Astrocyte (in vitro differentiated cells and primary cell): ENCODE measurements at regions not wholly inside any gene's neighbourhood (a gene's known extent, or its start where the extent isn't known, plus 50 kb on each side); places are given as distances from the start of the nearest gene placed in this dataset.

Source experiments
- DNase-seq: peaks from one replicate; pipeline ENCODE4 v3.0.0-alpha.2; 2010; ENCODE audit warnings: low read depth
- FAIRE-seq: peaks from 2 replicates; lab custom pipeline; 2011; peaks lifted over from hg19 to GRCh38; lab: Jason Lieb, UNC
- H2AFZ ChIP-seq: 2 replicates; pipeline ENCODE4 v1.6.0; 2012; ENCODE audit warnings: low read depth, low read length, inconsistent platforms
- H3K27ac ChIP-seq: 2 replicates; pipeline ENCODE4 v1.5.1; 2011; ENCODE audit warnings: low read depth, low read length, inconsistent platforms
- H3K27me3 ChIP-seq: 2 replicates; pipeline ENCODE4 v1.6.0; 2011; ENCODE audit warnings: low read length, inconsistent platforms; ENCODE audit not compliant: insufficient read depth
- H3K36me3 ChIP-seq: 2 replicates; pipeline ENCODE4 v1.5.1; 2011; ENCODE audit warnings: low read length, inconsistent platforms; ENCODE audit not compliant: insufficient read depth
- H3K4me1 ChIP-seq: 2 replicates; pipeline ENCODE4 v1.5.1; 2011; ENCODE audit warnings: low read length, inconsistent platforms; ENCODE audit not compliant: insufficient read depth
- H3K4me2 ChIP-seq: 2 replicates; pipeline ENCODE4 v1.6.0; 2012; ENCODE audit warnings: low read length, inconsistent platforms
- H3K4me3 ChIP-seq: 2 replicates; pipeline ENCODE4 v1.5.1; 2011; ENCODE audit warnings: low read depth, mild to moderate bottlenecking, low read length, inconsistent platforms; ENCODE audit not compliant: insufficient read depth
- H3K79me2 ChIP-seq: 2 replicates; pipeline ENCODE4 v1.6.0; 2012; ENCODE audit warnings: mild to moderate bottlenecking, low read length, inconsistent platforms; ENCODE audit not compliant: insufficient read depth
- H3K9ac ChIP-seq: 2 replicates; pipeline ENCODE4 v1.6.0; 2012; ENCODE audit warnings: mild to moderate bottlenecking, low read length, inconsistent platforms
- H3K9me3 ChIP-seq: 2 replicates; pipeline ENCODE4 v1.5.1; 2012; ENCODE audit warnings: low read depth, mild to moderate bottlenecking, low read length, inconsistent platforms; ENCODE audit not compliant: insufficient read depth
- H4K20me1 ChIP-seq: 2 replicates; pipeline ENCODE4 v1.6.0; 2012; ENCODE audit warnings: low read length, inconsistent platforms; ENCODE audit not compliant: insufficient read depth
- H3K27ac Mint-ChIP-seq: one replicate; pipeline ENCODE4 v1.8.0; 2021; ENCODE audit warnings: mild to moderate bottlenecking, mixed read lengths; ENCODE audit not compliant: unreplicated experiment
- H3K27me3 Mint-ChIP-seq: one replicate; pipeline ENCODE4 v1.8.0; 2021; ENCODE audit warnings: low read depth, mixed read lengths; ENCODE audit not compliant: unreplicated experiment
- H3K36me3 Mint-ChIP-seq: one replicate; pipeline ENCODE4 v1.8.0; 2021; ENCODE audit warnings: low read depth, mixed read lengths; ENCODE audit not compliant: unreplicated experiment
- H3K4me1 Mint-ChIP-seq: one replicate; pipeline ENCODE4 v1.8.0; 2021; ENCODE audit warnings: low read depth, mixed read lengths; ENCODE audit not compliant: unreplicated experiment
- H3K4me3 Mint-ChIP-seq: one replicate; pipeline ENCODE4 v1.8.0; 2021; ENCODE audit warnings: mild to moderate bottlenecking, moderate library complexity, mixed read lengths; ENCODE audit not compliant: unreplicated experiment
- H3K9me3 Mint-ChIP-seq: one replicate; pipeline ENCODE4 v1.8.0; 2021; ENCODE audit warnings: mild to moderate bottlenecking, mixed read lengths; ENCODE audit not compliant: unreplicated experiment
- EZH2 ChIP-seq: IDR thresholded peaks from 2 replicates; pipeline ENCODE4 v1.6.1; 2012; ENCODE audit warnings: mild to moderate bottlenecking, low read length, inconsistent platforms; ENCODE audit not compliant: insufficient read depth
- TF ChIP-seq, protein P1 (sequence below): IDR thresholded peaks from 2 replicates; pipeline ENCODE4 v1.5.1; 2011; ENCODE audit warnings: low read depth, mild to moderate bottlenecking, inconsistent platforms, low read length, moderate library complexity; ENCODE audit not compliant: insufficient read depth

DNA sequence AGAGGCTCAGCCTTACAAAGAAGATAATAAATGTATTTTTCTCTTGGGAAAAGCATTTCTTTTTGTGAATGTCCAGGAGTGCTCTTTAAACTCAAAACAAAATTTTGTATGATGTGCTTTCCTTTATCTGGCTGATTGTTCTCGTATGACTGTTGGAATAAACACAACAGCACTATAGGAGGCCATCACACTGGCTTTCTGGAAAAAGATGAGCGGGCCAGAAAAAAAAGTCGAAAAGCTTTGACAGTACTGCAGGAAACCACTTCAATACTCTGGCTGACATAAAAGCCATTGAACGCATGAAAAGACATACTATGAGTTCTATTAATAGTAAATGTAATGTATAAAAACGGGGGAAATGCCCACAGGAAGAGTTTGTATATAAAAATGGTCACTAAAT lies 64.7 kb upstream of the CTSO start:
- Histone ChIP-seq H3K9me3 (no peaks in the 10 kb centered on the region), H3K4me1 (no peaks in the 10 kb centered on the region), H3K79me2 (no peaks in the 10 kb centered on the region), H2AFZ (no peak overlapping the region), H3K9ac (no peak overlapping the region), H3K4me3 (no peak overlapping the region), H3K4me2 (no peak overlapping the region), H3K27ac (no peak overlapping the region), H4K20me1 (no peaks in the 10 kb centered on the region), H3K36me3 (no peaks in the 10 kb centered on the region), H3K27me3 (no peaks in the 10 kb centered on the region)
- FAIRE-seq, result no peak
- Mint-ChIP-seq H3K4me3 (no peak overlapping the region), H3K36me3 (no peaks in the 10 kb centered on the region), H3K9me3 (peaks cover 3% of the 10 kb centered on the region), H3K27me3 (peaks cover 3% of the 10 kb centered on the region), H3K4me1 (no peaks in the 10 kb centered on the region), H3K27ac (no peak overlapping the region)
- no peak for DNase-seq
- TF ChIP-seq, protein P1, sequence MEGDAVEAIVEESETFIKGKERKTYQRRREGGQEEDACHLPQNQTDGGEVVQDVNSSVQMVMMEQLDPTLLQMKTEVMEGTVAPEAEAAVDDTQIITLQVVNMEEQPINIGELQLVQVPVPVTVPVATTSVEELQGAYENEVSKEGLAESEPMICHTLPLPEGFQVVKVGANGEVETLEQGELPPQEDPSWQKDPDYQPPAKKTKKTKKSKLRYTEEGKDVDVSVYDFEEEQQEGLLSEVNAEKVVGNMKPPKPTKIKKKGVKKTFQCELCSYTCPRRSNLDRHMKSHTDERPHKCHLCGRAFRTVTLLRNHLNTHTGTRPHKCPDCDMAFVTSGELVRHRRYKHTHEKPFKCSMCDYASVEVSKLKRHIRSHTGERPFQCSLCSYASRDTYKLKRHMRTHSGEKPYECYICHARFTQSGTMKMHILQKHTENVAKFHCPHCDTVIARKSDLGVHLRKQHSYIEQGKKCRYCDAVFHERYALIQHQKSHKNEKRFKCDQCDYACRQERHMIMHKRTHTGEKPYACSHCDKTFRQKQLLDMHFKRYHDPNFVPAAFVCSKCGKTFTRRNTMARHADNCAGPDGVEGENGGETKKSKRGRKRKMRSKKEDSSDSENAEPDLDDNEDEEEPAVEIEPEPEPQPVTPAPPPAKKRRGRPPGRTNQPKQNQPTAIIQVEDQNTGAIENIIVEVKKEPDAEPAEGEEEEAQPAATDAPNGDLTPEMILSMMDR, result no peak
- TF ChIP-seq EZH2, result no peak

DNA sequence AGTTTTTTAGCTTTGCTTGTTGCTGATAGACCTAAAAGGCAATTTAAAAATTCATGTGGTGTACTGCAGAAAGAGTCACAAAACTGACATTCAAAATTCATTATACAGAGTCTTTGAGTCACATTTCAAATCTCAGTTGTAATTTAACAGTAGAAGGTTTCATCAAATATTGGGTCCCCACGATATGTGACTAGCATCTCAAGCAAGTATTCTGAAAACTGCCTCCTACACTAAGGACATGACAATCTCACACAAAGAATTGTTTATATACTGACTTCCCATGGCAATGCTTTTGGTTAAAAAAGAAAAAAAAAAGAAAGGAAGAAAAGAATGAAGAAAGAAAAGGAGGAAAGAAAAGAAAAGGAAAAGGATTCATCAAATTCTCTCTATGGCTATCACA lies 62.1 kb upstream of the CTSO start:
- H3K4me1 Mint-ChIP-seq, result no peaks in the 10 kb centered on the region
- no peaks in the 10 kb centered on the region for H4K20me1 ChIP-seq
- H3K9ac ChIP-seq, result no peak overlapping the region
- H3K27ac ChIP-seq, result no peak overlapping the region
- no peak overlapping the region for H3K4me3 Mint-ChIP-seq
- H3K9me3 ChIP-seq, result no peaks in the 10 kb centered on the region
- no peaks in the 10 kb centered on the region for H3K79me2 ChIP-seq
- FAIRE-seq (no peak), DNase-seq (no peak)
- H3K4me1 ChIP-seq, result no peaks in the 10 kb centered on the region
- peaks cover 3% of the 10 kb centered on the region for H3K9me3 Mint-ChIP-seq
- H3K36me3 Mint-ChIP-seq, result no peaks in the 10 kb centered on the region
- TF ChIP-seq EZH2, result no peak
- TF ChIP-seq, protein P1, result no peak
- H3K36me3 ChIP-seq, result no peaks in the 10 kb centered on the region
- H3K4me2 ChIP-seq, result no peak overlapping the region
- H3K27me3 Mint-ChIP-seq, result peaks cover 3% of the 10 kb centered on the region
- H3K4me3 ChIP-seq, result no peak overlapping the region
- H2AFZ ChIP-seq, result no peak overlapping the region
- no peaks in the 10 kb centered on the region for H3K27me3 ChIP-seq
- no peak overlapping the region for H3K27ac Mint-ChIP-seq

DNA sequence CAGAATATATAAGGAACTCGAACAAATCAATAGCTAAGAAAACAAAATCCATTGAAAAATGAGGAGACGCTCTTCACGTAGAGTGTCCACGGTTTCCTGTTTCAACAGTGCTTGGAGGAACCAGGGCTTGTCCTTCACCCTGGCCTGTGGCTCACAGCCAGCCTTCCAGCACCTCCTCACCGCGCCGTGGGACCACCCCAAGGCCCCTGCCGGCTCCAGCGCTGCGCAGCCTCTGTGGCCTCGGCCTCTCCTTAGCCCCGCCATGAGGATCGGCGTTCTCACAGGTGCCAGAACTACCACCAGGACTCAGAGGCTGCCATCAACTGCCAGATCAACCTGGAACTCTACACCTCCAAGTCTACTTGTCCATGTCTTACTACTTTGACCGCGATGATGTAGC lies 52.5 kb upstream of the CTSO start:
- H3K27ac ChIP-seq, result no peak overlapping the region
- TF ChIP-seq, protein P1, result no peak
- no peak for TF ChIP-seq EZH2
- H3K36me3 Mint-ChIP-seq, result no peaks in the 10 kb centered on the region
- no peaks in the 10 kb centered on the region for H3K4me1 ChIP-seq
- H3K4me1 Mint-ChIP-seq, result no peaks in the 10 kb centered on the region
- no peak for FAIRE-seq
- H3K27me3 ChIP-seq, result no peaks in the 10 kb centered on the region
- peaks cover 2% of the 10 kb centered on the region for H3K9me3 Mint-ChIP-seq
- no peaks in the 10 kb centered on the region for H4K20me1 ChIP-seq
- H3K9ac ChIP-seq, result no peak overlapping the region
- no peak overlapping the region for H3K4me3 ChIP-seq
- DNase-seq, result no peak
- H3K36me3 ChIP-seq, result no peaks in the 10 kb centered on the region
- H2AFZ ChIP-seq, result no peak overlapping the region
- no peaks in the 10 kb centered on the region for H3K27me3 Mint-ChIP-seq
- H3K79me2 ChIP-seq, result no peaks in the 10 kb centered on the region
- H3K9me3 ChIP-seq, result no peaks in the 10 kb centered on the region
- no peak overlapping the region for H3K4me3 Mint-ChIP-seq
- no peak overlapping the region for H3K4me2 ChIP-seq
- H3K27ac Mint-ChIP-seq, result no peak overlapping the region
